NCI-H2081 treated with DMSO at 0.1 percent for 48 hours (cell line): ENCODE measurements at regions not wholly inside any gene's neighbourhood (a gene's known extent, or its start where the extent isn't known, plus 50 kb on each side); places are given as distances from the start of the nearest gene placed in this dataset.

Source experiments
- DNase-seq: peaks from one replicate; lab custom pipeline; 2025; lab: John Stamatoyannopoulos, UW

DNA sequence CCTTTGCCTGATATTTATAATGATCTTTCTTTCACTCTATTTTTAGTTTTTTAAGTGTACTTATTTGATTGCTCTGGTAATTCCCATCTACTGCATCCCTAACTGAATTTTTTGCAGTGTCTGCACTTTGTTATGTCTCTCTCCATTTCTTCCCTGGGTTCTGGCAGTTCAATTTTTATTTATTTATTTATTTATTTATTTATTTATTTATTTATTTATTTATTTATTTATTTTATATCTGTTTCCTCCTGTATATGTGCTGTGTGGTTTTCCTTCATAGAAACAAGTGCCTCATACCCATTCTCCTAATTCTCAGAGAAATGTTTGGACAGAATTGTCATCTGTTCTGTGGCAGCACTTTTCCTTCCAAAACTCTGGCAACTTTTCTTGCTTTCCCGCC, 2370.8 kb upstream of the WWC1 start:
- no peak for DNase-seq

DNA sequence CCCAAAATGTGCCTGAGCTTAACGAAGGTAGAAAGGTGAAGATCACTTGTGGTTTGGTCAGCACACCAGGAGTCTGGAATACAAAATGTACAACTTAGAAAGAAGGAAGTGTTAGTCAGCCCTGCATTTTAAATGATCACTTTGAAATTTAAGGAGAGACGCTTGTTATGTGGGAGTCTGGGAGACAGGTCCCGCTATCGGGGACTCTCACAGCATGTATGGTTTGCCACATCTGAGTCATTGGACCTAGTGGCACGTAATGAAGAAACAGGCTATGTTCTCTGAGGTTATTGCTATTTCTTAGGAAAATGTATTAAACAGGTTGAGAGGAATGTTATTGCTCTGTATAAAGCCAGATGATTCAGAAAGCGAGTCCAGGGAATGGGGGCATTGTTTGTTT, 2362.5 kb upstream of the WWC1 start:
- no peak for DNase-seq

DNA sequence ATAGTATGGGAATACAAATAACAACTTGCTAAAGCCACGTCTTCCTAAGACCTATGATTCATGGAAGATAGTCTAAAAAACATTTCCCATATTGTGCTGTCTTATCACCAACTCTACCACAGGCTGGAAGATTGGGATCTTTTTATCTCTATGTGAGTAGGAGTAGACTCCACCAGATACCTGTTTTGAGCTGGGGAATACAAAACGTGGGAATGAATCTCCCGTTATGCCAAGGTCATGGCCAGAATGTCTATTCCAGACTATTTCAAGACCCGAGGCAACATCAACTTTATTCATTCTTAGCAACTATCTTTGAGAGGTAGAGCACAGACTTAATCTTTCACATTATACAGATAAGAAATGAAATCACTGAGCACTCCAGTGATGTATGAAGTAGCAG, 2350.9 kb upstream of the WWC1 start:
- no peak for DNase-seq

DNA sequence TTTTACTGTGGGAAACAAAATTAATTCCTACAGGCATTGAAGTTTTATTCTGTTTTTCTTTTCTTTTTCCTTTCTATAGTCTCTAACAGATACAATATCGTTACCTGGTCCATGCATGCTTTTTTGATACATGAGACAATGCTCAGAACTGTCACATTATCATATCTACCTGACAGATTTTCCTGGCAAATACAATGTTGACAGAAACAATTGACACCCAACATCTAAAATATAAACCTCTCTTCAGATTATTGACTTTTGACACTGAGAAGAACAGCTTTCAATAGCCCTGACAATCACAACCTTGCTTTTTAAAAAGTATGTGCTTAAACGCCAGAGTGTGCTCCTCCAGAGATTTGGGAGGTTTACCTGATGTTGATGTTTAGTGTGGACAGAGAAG, 2334.6 kb upstream of the WWC1 start:
- DNase-seq = no peak

DNA sequence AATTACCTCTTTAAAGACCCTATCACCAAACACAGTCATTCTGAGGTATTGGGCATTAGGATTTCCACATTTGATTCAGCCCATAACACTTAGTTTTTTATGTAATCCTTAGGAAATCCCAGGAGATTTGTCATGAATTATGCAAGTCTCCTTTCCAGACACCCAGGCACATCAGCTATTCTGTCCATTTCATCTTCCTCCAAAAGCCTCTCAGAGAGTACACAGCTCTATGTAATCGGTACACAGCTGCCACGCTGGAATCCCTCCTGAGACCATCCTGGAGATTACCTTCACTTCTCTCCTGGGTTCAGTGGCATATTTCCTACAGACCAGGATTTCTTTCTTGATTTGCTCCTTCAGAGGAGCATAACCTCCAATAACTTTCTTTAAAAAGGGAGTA, 2309.8 kb upstream of the WWC1 start:
- no peak for DNase-seq

DNA sequence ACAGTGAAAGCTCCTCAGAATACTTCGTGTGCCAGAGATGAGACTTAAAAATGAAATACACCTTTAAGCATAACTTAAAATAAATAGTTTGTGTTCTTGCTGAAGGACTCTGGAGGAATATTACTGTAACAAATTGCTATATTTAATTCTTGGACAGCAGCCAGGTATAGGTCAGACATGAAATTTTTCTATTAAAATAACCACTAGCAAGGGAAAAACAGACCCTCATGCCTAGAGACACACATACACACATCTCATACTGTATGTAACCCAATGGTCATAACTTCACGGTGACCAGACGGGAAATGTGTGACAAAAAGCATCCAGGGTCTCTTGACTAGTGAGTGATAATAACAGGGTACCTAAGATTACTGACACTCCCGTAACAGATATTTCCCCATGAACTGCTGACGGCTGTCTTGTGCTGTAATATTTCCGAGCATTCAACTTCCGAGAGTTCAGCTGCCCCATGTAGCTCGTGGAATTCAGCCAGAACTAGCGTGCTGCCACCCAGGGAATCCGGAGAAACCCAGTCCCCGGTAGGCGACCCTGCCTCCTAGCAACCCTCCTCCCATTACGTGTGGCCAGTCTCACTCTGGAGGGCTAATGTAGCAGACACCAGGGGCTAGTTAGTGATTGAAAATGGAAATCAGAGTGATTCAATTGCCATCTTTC, 2295.1 kb upstream of the WWC1 start:
- DNase-seq = no peak

DNA sequence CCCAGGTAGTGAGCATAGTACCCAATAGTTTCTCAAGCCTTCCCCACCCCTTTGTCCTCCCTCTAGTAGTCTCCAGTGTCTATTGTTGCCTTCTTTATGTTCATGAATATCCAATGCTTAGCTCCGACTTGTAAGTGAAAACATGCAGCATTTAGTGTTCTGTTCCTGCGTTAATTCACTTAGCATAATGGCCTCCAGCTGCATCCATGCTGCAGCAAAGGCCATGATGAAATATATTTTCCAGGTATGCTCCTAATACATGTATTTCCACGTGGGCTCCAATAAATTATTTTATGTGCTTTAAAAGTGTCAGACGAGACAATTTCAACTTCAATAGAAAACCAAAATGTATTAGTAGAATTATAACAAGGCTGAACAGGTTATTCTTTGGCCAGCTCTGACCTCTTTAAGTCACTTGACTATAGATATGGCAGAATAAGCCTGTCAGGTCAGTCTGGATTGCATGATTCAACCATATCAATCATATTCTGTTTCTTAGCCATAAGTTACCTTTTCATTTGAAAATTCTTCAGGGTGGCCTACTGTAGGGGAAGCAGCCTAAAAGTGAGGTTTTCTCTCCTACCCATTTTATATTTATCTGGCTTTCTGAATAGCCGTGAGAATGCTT, 2291.6 kb upstream of the WWC1 start:
- no peak for DNase-seq

DNA sequence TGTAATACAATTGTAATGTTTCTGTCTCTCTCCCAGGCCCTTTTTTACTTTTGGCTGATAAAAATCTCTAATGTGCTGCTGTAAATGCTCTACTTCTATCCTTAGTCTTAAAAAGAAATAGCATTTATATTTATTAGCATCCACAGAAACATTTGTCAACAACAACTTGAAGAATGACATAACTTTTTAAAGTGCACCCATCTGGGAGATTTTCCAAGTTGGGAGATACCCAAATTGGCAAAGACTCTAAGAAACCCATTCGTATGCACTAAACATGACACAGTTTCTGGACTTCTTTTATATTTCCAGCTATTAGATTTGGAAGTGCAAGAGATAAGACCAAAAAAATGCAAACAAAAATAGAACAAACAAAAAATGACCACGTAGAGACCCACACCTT, 2287.4 kb upstream of the WWC1 start:
- DNase-seq = no peak

DNA sequence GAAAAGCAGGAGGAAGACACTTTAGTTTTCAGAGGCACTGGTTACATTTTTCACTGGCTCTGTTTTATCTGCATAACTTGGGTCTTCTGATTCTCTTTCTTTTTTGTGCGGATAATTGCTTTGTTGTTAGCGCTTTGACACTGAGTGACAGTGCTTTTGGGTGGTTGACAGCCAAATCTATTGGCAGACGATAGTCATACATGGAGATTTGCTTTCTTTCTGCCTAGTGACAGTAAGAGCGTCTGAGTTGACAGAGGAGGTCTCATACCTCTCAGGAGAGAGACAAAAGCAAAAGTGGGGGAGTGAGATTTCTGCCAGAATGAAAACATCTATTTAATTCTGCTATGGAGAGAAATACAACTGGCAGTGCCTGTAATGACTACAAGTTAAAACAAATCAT, 2278.0 kb upstream of the WWC1 start:
- no peak for DNase-seq

DNA sequence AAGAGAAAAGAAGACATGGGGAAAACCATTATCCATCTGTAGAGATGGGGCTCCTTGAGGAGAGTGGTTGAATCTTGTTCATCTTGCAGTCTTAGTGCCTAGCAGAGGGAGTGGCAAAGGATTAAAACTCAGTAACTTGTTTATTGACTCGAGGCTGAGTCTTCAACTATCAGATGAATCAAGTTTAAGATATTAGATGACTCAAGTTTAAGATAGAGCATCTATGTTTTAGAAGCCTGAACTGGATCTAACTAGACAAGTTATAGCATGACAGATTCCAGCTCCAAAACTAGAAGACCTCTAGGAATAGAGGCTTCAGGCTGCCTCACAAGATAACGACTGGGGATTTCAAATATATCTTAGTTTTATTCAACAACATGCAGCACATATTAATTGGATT, 2277.2 kb upstream of the WWC1 start:
- no peak for DNase-seq

DNA sequence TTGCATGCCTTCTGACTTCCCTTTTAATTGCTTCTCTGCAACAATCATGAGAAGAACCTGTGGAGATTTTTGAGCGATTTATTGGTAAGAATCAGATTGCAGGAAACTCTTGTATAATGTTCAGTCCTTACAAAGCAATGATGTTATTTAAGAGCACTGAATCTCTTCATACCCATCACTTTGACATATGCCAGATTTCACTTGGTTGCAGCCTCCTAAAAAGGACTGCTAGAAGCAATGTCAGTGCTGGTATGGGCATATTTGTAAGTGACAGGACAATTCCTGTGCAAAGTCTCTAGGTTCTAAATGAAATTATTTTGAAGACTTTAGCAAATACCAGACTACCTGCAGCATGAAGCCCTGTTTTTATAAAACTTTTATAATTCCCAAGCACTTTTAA, 2272.7 kb upstream of the WWC1 start:
- no peak for DNase-seq

DNA sequence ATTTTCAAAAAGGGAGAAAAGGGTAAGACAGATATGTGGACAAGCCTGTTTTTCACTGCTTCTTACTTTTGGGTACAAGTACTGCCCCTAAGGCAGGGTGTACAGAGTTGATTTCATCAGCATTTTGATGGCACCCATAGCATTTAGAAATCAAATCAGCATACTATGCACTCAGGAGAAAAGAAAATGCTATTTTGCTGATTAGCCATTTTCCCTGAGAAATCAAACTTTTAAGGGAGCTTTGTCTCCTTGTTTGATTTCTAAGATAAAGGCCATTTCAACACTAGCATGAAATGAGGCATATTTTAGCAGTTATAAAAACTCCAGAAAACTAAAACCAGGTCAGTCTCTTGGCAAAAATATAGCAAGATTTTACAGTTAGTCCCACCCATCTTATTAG, 2269.4 kb upstream of the WWC1 start:
- no peak for DNase-seq

DNA sequence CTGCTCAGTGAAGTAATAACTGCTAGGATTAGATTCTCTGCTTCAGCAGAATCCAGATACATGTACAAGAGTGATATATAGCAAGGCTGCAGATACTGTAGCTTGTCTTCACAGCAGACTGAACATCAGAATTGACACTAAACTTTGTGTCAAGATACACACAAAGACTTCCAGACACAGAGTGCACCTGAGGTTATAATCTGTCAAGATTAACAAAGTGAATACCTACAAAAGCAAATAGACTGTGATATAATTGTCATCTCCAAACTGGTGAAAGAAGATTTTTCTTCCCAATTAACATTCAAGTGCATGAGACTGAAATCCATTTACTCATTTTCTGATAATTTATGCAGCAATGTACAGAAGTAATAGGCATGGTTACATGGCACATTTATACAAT, 2266.5 kb upstream of the WWC1 start:
- no peak for DNase-seq

DNA sequence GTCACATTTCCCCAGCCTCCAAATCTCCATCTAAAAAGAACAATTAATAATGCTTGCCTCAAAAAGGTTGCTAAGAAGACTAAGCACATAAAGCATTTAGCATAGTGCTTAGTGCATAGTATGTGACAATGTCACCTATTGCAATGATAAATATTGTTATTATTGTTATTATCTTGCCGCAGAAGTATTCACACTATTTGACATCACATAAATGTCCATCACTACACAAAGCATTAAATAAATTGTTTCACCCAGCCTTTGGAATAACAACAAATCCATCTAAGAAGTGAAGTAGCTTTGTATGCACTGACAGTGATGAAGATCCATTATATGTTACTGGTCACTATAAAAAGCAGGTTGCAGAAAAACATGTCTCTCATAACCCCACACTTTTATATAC, 2263.9 kb upstream of the WWC1 start:
- no peak for DNase-seq

DNA sequence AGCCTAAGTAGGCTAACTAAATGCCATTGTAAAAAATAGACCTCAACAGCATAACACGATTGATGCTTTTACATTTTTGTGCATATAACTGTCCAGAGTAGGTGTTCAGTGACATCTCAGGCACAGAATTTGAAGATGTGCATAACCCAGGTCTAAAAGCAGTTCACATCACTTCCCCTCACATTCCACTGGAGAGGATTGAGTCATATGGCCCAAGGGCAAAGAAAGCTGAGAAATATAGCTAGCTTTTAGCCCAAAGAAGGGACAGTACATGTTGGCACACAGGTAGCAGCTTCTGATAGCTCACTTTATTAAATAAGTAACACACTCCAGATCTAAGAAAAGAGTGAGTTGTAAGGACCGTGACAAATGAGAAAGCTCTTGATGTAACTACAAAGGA, 2259.5 kb upstream of the WWC1 start:
- no peak for DNase-seq

DNA sequence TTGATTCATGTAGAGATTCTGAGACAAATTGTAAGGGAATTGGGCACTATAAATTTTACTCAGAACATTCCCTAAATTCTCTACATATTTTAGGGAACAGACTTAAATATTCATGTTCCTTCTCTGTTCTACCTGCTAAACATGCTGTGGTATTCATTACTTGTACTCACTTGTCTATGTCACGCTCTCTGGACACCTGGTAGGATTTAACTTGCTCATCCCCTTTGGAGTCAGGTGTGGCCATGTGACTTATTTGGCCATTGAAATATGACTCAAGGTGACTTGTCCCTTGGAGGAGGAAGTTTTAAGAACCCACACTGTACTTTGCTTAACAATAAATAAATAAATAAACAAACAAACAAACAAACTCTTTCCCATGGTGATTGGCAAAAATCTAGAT, 2258.8 kb upstream of the WWC1 start:
- no peak for DNase-seq

DNA sequence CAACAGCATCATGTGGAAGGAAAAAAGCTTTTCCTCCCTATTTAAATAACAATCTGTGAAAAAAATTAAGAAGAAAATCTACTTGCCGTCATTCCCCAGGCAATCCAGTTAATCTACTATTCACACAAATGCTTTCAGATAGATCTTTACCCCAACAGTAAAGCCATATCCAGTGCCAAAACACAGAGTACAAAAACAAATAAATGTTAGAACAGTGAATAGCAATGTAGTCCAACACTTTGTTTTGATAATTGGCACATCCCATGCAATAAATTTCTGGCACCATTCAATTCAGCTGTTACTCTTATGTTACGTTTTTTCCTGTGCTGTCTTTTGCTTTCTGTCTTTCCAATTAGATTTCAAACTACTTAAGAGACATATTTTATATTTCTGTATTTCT, 2245.5 kb upstream of the WWC1 start:
- peak; percentile 18 for DNase-seq

DNA sequence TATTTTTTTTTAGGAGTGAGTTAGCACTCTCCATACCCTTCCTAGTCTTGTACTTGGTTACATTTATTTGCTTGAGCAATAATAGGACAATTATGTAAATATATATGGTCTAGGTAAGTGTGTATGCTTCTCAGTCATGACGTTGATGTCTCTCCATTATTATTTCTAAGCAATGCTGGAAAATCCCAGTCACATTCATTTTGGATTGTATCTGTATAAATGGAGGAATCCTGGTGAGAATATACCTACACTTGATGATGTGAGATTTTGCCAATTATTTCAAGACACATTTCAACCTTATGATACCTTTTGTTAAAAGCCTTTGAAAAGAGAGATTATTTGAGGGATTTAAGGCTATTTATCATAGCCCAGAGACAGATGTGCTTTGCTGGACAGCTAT, 2244.5 kb upstream of the WWC1 start:
- DNase-seq = no peak

DNA sequence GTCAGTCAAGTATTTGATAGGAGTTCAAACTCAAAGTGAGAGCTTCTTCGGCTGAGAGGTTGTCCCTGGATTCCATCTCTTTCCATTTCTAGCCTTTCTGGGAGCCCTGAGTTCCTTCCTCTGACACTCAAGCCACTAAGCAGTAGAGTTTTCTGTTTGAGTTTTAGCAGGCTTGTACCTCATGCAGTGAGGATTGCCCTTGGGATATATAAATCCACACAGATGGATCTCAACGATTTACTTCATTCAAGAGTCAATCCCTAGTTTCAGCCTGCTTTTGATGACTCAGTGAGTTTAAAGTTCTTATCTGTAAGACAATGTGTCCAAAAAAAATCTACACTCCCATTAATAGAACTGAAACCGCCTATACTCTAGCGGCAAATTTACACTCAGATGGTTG, 2240.9 kb upstream of the WWC1 start:
- DNase-seq = no peak

DNA sequence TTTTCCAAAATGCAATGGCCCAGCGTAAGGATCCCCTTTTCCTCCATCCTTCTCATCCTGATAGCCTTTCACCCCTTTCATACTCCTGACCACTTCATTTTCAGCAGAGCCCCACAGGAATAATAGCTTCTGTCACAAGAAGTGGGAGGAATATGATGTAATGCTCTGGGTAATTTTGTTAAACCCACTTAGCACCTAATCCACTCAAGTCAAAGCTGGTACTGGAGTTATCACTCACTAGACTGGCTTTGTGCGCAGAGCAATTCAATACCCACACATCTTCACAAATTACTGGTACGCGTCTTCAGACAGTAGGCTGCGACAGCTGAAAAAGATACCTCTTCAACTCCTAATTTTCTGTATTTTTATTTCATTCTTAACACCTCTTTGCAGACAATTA, 2232.8 kb upstream of the WWC1 start:
- DNase-seq = no peak

DNA sequence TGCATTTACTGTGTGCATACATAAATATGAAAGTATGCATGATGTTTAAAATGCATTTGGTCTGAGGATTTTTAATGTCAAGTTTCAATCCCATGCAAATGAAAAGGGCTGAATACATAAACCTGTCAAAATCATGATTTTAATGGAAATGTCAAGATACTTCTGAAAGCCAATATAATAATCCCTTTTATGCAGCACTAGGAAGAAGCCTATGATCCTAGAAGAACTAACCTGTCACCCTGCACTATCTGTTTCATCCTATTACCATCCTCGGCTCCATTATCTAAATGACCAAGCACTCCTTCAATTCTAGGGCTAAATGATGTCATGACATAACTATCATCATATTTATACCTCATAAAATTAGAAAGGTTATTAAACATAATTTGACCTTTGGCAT, 2229.4 kb upstream of the WWC1 start:
- no peak for DNase-seq

DNA sequence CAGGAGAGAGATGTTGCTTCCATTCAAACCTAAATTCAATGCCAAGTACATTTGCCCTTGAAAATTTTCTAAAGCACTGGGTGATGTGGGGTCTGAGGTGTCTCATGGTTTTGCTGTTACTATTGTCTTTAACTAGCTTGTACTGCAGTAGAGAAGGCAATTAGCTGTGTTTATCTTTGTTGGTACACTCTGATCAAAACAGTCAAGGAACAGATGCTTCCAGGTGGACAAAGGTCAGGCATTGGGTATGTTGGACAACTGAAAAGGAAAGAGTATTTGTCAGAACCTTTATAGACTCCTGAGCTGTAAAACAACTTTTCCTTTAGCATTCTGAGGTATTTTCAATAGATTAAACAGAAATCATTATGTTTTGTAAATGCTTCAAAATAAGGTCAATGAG, 2228.7 kb upstream of the WWC1 start:
- DNase-seq = no peak

DNA sequence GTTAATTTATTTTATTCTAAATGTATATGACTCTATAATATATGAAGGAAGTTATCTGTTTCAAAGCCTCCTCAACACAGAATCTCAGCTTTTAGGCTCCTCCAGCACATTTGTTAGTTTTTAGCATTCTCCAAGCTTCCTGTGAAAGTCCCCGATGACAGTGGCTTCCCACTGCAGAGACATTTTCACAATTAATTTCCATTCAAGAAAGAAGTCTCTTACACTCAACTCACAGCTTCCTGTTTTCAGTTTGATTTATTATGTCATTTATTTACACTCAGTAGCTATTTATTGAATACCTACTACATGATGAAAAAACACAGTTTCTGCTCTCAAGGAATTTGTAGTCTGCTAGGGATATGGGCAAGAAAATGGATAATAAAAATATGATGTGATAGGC, 2228.2 kb upstream of the WWC1 start:
- no peak for DNase-seq

DNA sequence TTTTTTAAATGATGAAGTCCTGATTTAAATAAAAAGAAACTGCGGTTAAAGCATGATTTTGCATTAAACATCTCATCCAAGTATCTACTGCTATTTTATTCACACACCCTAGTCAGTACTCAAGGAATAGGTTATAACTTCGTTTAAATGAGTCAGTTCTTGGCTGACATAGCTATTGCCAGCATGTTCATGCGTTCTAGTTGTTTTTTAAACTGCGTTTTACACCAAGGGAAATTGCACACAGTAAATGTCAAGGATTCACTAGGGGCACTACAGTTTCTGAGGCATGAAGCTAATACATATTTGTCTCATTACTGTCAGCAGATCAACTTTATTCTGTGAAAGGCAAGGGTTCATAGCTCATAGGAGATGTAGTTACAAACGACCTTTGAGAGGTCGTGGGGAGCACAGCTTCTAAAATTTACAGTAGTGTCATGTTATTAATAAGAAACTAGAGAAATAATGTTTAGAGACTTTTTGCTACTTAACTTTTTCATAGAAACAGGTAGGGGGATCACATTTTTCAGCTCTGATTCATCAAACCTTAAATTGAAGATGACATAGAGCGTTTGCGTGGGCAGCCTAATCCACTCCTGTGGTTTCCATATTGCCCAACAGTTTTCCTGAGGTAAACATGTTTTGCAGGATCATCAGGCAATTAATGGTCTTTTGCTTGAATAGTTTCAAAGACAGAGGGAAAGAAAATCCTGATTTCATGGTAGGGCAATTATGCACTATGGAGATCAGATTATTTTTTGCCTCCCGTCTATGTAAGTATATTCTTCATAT, 2222.7 kb upstream of the WWC1 start:
- DNase-seq = no peak
